ENCODE measurements at regions not wholly inside any gene's neighbourhood (a gene's known extent, or its start where the extent isn't known, plus 50 kb on each side); places are given as distances from the start of the nearest gene placed in this dataset.

DNA sequence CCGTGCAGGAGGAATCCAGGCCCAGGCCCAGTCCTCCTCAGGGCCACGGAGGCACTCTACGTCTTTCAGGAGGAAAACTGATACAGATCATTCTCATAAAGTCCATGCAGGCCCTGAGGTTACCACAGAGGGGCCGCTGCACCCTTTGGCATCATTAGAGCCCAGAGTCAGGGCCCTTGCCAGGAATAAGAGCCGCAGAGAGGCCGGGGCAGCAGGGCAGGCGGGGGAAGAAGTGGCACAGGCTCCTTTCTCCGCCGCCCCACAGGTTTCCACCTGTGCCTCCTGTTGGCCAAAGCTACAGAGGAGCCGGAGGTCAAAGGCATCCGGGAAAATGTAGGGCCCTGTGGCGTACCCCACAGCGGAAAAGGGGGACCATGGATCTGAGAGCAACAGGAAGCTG lies 366.6 kb upstream of the SHH start:
- TF ChIP-seq POLR2A (IDR thresholded peaks at IDR 0.05; ENCODE audit: low read length) = no peak
- TF ChIP-seq, protein P1, sequence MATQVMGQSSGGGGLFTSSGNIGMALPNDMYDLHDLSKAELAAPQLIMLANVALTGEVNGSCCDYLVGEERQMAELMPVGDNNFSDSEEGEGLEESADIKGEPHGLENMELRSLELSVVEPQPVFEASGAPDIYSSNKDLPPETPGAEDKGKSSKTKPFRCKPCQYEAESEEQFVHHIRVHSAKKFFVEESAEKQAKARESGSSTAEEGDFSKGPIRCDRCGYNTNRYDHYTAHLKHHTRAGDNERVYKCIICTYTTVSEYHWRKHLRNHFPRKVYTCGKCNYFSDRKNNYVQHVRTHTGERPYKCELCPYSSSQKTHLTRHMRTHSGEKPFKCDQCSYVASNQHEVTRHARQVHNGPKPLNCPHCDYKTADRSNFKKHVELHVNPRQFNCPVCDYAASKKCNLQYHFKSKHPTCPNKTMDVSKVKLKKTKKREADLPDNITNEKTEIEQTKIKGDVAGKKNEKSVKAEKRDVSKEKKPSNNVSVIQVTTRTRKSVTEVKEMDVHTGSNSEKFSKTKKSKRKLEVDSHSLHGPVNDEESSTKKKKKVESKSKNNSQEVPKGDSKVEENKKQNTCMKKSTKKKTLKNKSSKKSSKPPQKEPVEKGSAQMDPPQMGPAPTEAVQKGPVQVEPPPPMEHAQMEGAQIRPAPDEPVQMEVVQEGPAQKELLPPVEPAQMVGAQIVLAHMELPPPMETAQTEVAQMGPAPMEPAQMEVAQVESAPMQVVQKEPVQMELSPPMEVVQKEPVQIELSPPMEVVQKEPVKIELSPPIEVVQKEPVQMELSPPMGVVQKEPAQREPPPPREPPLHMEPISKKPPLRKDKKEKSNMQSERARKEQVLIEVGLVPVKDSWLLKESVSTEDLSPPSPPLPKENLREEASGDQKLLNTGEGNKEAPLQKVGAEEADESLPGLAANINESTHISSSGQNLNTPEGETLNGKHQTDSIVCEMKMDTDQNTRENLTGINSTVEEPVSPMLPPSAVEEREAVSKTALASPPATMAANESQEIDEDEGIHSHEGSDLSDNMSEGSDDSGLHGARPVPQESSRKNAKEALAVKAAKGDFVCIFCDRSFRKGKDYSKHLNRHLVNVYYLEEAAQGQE (IDR thresholded peaks at IDR 0.05) = no peak
- TF ChIP-seq JUNB (IDR thresholded peaks at IDR 0.05) = no peak
- TF ChIP-seq, protein P2, sequence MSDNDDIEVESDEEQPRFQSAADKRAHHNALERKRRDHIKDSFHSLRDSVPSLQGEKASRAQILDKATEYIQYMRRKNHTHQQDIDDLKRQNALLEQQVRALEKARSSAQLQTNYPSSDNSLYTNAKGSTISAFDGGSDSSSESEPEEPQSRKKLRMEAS (IDR thresholded peaks at IDR 0.05) = no peak
- no peak for TF ChIP-seq CEBPB (IDR thresholded peaks at IDR 0.05)
